ENCODE measurements at regions not wholly inside any gene's neighbourhood (a gene's known extent, or its start where the extent isn't known, plus 50 kb on each side); places are given as distances from the start of the nearest gene placed in this dataset.

- Histone ChIP-seq H3K36me3 (ENCODE audit: control insufficient read depth, insufficient read depth, low read length) (no peaks in the 10 kb centered on the region), H3K4me3 (replicated peaks; ENCODE audit: low read depth, low read length) (no peak overlapping the region), H3K27me3 (replicated peaks; ENCODE audit: control insufficient read depth, insufficient read depth, low read length) (no peaks in the 10 kb centered on the region)
- no peak for TF ChIP-seq CTCF (IDR thresholded peaks at IDR 0.05; ENCODE audit: insufficient read depth, low read length, poor library complexity, severe bottlenecking)
- DNase-seq (ENCODE audit: extremely low read depth, insufficient read length) = no peak
Observed at GRCh38 chrX:40325161-40325560, 227.4 kb upstream of the BCOR start.

- H3K36me3 ChIP-seq (ENCODE audit: control insufficient read depth, insufficient read depth, low read length) = no peaks in the 10 kb centered on the region
- no peak overlapping the region for H3K4me3 ChIP-seq (replicated peaks; ENCODE audit: low read depth, low read length)
- H3K27me3 ChIP-seq (replicated peaks; ENCODE audit: control insufficient read depth, insufficient read depth, low read length) = no peaks in the 10 kb centered on the region
- no peak for TF ChIP-seq CTCF (IDR thresholded peaks at IDR 0.05; ENCODE audit: insufficient read depth, low read length, poor library complexity, severe bottlenecking)
- no peak for DNase-seq (ENCODE audit: extremely low read depth, insufficient read length)
Observed at GRCh38 chrX:40323977-40324376, 226.2 kb upstream of the BCOR start.

- Histone ChIP-seq H3K4me3 (replicated peaks; ENCODE audit: low read depth, low read length) (no peak overlapping the region), H3K36me3 (ENCODE audit: control insufficient read depth, insufficient read depth, low read length) (no peaks in the 10 kb centered on the region), H3K27me3 (replicated peaks; ENCODE audit: control insufficient read depth, insufficient read depth, low read length) (no peaks in the 10 kb centered on the region)
- TF ChIP-seq CTCF (IDR thresholded peaks at IDR 0.05; ENCODE audit: insufficient read depth, low read length, poor library complexity, severe bottlenecking) = no peak
- no peak for DNase-seq (ENCODE audit: extremely low read depth, insufficient read length)
Observed at GRCh38 chrX:40320819-40321218, 223.1 kb upstream of the BCOR start.

GRCh38 chrX:40318801-40319200 lies 221.0 kb upstream of the BCOR start:
- TF ChIP-seq CTCF (IDR thresholded peaks at IDR 0.05; ENCODE audit: insufficient read depth, low read length, poor library complexity, severe bottlenecking) = no peak
- Histone ChIP-seq H3K27me3 (replicated peaks; ENCODE audit: control insufficient read depth, insufficient read depth, low read length) (no peaks in the 10 kb centered on the region), H3K4me3 (replicated peaks; ENCODE audit: low read depth, low read length) (no peak overlapping the region), H3K36me3 (ENCODE audit: control insufficient read depth, insufficient read depth, low read length) (no peaks in the 10 kb centered on the region)
- DNase-seq (ENCODE audit: extremely low read depth, insufficient read length) = no peak

- no peak for TF ChIP-seq CTCF (IDR thresholded peaks at IDR 0.05; ENCODE audit: insufficient read depth, low read length, poor library complexity, severe bottlenecking)
- no peaks in the 10 kb centered on the region for H3K36me3 ChIP-seq (ENCODE audit: control insufficient read depth, insufficient read depth, low read length)
Observed at GRCh38 chrX:40318076-40318475, 220.3 kb upstream of the BCOR start.

GRCh38 chrX:40316502-40316901 lies 218.7 kb upstream of the BCOR start:
- DNase-seq (ENCODE audit: extremely low read depth, insufficient read length) = no peak
- TF ChIP-seq CTCF (IDR thresholded peaks at IDR 0.05; ENCODE audit: insufficient read depth, low read length, poor library complexity, severe bottlenecking) = no peak
- Histone ChIP-seq H3K36me3 (ENCODE audit: control insufficient read depth, insufficient read depth, low read length) (no peaks in the 10 kb centered on the region), H3K27me3 (replicated peaks; ENCODE audit: control insufficient read depth, insufficient read depth, low read length) (no peaks in the 10 kb centered on the region), H3K4me3 (replicated peaks; ENCODE audit: low read depth, low read length) (no peak overlapping the region)

More at GRCh38 chrX:40318076-40318475, 220.3 kb upstream of the BCOR start:
- no peak for DNase-seq (ENCODE audit: extremely low read depth, insufficient read length)
- Histone ChIP-seq H3K27me3 (replicated peaks; ENCODE audit: control insufficient read depth, insufficient read depth, low read length) (no peaks in the 10 kb centered on the region), H3K4me3 (replicated peaks; ENCODE audit: low read depth, low read length) (no peak overlapping the region)

Data from GM06990 (cell line).